HPDE6-E6E7 (cell line): ENCODE measurements at regions not wholly inside any gene's neighbourhood (a gene's known extent, or its start where the extent isn't known, plus 50 kb on each side); places are given as distances from the start of the nearest gene placed in this dataset.
"Not testable (repeated sequence)": the region's sequence is repeated elsewhere in the genome, so short reads cannot be mapped to it uniquely, and the experiment has no call there.

ENCODE experiments used
- DNase-seq: peaks from one replicate; pipeline ENCODE4 v3.0.0; 2011; ENCODE audit warnings: missing footprints; ENCODE audit errors: extremely low spot score

DNA sequence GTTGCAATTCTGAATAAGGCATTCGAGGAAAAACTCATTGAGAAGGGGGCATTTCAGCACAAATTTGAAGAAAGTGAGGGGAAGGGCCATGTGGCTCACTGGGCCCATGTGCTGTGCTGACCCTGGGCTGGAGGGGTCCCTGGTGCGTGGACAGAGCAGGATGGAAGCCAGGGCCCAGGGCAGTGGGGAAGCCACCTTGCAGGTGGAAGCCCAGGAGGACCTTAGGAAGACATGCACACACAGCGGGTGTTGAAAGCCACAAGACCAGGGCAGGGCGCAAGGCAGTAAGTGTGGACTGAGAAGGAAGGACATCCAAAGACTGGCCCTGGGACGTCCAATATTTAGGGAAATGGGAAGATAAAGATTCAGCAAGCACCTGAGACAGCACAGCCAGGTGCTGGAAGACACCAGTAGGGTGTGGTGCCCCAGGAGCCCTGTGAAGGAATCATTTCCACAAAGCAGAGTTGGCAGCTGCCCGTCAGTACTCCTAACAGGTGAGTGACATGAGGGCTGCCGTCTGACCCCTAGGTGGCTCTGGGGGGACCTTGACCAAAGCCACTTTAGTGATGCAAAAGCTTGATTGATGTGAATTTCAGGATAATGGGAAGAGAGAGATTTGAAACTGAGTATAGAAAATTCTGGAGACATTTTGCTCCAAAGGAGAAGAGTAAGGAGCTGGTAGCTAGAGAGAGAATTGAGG lies 254.4 kb upstream of the EXOC2 start:
- DNase-seq = no peak

DNA sequence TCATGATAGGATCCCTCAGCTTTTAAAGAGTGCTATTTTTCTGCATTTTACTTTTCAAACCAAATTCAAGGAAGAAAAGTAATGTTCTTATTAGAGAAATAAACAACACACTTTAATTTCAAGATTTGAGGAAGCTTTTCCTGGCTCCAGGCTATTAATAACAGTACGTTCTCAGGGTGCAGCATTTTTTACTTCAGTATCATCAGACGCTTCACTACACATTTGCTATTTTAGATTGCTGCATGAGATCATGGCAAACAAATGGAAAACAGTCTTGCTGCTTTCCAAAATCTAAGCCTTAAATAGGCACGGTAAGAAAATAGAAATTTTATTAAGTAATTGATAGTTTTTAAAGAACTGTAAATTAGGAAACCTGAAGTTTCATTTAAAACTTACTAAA lies 253.6 kb upstream of the EXOC2 start:
- no peak for DNase-seq

DNA sequence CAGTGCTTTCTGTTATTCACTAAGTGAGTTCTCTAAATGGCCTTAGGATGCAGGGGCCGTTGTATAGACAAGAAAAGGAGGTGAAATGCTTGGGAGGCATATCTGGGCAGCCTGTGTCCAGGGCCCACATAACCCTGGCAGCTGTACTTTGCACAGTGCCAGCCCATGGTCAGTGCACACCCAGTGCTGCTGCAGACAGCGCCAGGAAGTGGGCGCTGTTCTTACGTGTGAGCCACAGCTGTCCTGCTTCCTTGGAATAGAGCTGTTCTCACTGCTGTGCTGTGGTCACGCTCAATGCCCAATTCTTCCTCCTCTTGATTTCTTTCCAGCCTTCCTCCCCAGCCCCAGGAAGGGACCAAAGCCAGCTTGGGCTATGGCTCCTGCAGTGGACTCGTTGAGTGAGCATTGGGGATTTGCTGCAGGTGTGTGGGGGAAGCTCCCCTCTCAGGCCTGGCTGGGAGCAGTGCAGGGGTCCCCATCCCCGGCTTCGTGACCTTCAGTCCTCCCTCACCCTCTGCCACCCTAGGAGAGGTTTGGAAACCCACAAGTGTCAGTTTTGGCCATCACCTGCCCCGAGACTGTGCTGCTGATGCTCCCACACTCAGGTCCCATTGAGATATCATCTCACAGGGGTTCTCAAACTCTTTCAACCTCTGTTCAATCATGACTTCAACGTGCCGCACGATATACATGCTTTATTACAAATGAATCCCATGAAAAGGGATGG lies 246.8 kb upstream of the EXOC2 start:
- no peak for DNase-seq

DNA sequence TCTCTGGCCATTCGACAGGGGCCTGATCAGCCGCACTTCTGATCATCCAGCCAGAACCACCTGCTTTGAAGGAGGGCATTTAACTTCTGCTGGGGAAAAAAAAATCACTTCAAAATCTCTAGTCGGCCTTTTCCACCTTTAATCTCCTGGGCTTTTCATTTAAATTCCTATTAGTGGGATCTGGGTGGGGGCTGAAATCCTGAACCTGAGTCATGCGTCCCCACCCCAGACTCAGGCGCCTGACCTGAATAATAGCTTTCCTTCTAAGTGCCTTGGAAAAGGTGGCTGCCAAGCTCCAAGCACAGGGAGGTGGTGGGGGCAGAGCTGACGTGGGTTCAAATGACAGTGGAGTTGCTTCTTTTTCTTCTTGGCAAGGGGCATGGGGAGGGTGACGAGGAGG lies 246.0 kb upstream of the EXOC2 start:
- DNase-seq = no peak

DNA sequence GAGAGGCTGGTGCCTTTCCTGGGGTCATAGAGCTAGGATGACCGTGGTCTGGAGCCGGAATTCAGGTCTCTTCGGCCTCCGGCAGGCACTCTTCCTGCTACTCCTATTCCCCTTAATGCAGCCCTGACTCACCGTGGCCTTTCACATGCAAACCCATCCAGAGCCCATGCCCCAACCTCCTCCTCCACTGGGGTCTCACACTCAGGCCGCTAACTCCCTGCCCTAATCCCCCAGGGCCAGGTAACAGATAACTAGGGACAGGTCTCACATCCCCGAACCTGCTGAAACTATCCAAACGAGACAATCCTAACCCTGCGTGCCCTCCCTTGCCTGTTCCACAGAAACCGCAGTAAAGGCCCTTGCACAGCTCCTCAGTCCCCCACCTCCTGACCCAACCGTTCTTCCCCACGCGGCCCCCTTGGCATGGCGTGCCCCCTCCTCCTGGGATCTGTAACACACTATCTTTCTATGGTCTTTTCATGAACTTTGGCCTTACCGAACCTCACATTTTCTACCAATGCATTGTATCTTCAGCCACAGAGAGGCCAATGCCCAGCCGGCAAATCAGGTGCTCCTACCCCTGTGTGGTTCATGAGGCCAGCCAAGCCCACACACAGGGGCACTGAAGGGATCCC lies 245.4 kb upstream of the EXOC2 start:
- no peak for DNase-seq

DNA sequence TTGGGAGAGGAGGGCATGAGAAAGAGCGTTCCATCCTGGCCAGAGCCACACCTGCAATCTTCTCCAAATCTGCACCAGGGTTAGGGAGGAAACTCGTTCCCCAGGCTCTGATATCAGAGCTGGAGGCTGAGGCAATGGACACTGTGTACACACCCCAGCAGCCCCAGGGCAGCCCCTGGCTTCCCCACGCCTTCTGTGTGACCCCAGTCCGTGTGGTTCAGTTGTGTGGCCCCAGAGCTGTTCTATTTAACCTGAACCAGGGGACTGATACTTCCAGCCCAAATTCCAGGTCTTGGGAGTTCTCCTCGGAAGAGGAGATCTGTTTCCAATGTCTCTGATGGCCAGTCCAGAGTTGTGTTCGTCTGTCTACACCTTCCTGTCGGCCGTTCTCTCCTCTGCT lies 242.6 kb upstream of the EXOC2 start:
- DNase-seq = no peak

DNA sequence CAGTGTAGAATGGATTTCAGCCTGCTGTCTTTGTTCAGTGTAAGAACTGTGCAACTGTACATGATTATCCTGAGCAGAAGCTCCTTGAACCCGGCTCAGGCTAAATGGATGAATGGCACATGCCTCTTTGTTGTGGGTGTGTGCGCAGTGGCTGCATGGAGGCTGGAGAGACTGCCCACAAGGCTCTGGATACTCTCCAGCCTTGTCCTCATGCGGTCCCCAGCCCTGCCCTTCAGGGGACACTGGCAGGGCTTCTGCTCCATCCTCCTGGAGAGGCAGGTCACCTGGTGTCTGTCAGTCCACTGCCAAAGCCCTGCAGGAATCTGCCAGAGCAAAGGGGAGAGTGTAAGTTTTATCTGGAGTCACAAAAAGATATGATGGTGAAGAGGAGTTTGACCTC lies 241.7 kb upstream of the EXOC2 start:
- no peak for DNase-seq

DNA sequence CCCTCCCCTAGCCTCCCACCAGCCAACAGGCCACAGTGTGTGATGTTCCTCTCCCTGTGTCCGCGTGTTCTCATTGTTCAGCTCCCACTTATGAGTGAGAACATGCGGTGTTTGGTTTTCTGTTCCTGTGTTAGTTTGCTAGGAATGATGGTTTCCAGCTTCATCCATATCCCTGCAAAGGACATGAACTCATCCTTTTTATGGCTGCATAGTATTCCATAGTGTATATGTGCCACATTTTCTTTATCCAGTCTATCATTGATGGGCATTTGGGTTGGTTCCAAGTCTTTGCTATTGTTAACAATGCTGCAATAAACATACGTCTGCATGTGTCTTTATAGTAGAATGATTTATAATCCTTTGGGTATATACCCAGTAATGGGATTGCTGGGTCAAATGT lies 239.0 kb upstream of the EXOC2 start:
- not testable (repeated sequence) for DNase-seq

DNA sequence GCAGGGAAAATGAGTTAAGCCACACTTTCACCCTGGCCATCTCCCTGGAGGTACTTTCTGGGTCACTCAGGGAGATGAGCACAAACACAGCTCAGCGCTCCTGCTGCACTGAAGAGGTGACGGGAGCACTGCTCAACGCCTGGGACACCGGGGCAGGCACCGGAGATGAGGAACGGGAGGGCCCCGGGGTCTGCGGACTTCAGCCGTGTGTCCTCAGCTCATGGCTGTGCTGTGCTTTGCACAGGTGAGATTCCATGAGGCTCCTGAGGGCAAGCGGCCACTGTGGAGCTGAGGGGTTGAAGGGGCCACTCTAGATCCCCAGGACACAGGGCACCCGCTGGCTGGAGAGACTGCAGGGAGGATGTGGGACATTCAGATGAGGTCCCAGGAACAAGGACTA lies 234.2 kb upstream of the EXOC2 start:
- no peak for DNase-seq

DNA sequence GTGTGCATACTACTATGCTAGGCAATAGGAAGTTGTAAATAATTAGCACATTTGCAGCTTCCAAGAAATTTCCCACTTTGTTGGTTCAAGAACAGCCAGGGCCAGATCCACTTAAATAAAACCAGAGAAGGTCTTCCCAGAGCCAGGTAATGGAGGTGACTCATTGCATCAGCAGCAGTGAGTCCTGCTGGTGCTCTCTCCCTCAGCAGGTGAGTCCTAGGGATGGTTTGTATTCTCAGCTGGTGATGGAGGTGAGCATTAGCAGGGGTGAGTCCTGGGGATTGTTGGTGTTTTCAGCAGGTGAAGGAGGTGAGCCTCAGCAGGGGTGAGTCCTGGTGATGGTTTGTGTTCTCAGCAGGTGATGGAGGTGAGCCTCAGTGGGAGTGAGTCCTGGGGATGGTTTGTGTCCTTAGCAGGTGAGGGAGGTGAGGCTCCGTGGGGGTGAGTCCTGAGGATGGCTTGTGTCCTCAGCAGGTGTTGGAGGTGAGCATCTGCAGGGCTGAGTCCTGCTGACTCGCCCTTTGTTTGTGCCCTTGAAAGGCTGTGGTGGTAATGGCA lies 232.8 kb upstream of the EXOC2 start:
- DNase-seq = no peak

DNA sequence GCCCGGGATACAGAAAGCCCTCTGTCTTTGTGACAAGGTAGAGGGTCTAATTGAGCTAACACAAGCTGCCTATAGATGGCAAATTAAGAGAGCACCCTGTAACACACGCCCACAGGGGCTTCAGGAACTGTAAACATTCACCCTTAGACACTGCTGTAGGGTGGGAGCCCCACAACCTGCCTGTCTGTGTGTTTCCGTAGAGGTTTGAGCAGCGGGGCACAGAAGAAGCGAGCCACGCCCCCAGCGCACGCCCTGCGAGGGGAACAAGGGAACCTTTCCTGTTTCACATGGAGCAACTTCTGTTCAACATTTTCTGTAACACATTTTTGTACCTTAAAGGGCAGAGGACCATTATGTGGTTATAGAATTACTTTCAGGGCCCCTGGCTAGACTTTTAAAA lies 231.7 kb upstream of the EXOC2 start:
- DNase-seq = no peak

DNA sequence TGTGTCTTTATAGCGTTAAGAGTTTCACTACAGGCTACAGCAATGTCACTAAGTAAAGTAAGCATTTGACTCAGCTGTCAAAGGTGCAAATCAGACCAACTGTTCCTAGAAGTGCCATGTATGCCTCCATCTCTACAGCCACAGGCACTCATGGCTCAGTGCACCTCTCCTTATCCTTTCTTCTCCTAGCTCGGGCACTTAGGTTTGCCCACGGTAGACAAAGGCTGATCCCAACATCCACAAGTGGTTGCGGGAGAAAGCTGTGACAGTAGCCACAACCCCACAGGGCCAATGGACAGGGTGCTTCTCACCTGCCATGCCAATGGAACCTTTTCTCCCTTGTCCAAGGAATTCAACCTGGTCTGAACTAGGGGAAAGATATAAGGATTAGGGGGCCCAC lies 228.5 kb upstream of the EXOC2 start:
- DNase-seq = no peak

DNA sequence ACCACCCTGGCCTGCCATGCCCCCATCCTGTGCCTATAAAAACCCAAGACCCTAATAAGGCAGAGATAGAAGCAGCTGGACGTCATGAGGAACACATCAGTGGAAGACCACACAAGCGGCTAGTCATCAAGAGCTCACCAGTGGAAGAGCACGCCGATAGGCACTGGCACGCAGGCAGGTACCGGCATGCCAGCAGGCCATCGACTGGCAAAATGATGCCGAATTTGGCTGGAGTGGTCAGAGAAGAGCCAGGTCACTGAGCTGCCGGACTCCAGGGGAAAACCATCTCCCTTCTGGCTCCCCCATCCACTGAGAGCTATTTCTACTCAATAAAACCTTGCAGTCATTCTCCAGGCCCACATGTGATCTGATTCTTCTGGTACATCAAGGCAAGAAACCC lies 227.6 kb upstream of the EXOC2 start:
- no peak for DNase-seq

DNA sequence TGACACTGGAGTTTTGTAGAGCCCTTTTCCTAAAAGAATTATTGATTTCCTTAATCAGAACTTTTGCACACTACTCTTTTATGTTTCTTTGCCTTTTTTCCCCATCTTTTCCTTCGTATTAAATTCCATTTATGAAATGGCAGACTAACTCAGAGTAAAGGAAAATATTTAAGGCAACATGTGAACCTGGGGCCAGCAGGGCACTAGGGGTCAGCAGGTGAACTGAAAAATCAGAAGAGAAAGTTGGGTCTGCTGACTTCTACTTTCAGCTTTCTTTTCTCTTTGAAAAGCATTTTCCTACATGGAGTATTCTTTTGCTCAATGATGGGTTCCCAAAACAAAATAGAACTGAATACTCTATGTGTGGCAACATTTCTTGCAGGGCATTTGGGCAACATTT lies 226.6 kb upstream of the EXOC2 start:
- no peak for DNase-seq

DNA sequence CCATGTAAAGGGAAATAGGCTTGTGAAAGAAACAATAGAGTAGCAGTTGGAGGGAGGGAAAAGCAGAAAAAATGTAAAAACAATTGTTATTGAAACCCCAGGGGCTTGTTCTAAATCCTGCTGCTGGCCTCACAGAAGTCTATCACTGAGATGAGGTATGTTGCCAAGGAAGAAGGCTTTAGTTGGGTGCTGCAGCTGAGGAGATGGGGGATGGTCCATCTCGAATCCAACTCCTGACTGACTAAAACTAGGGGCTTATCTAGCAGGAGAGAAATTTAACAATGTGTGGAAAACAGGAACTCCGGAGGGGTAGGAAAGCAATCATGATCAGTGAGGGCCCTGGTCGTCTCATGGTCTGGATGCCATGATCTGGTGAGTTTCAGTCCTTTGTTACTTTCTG lies 225.0 kb upstream of the EXOC2 start:
- no peak for DNase-seq

DNA sequence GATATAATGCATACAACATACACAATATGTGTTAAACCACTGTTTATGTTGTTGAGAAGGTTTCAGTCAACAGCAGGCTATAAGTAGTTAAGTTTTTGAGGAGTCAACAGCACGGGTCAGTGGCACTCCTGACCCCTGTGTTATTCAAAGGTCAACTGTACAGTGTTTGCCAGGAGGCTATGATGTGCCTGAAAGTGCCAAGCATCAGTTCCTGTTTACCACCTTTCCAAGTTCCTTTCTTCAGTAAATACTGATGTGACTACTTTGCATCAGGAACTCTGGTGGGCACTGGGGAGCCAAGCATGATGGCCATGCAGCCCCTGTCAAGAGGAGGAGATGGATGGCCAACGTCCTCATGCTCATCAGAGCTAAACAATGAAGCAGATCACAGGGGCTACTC lies 224.4 kb upstream of the EXOC2 start:
- no peak for DNase-seq

DNA sequence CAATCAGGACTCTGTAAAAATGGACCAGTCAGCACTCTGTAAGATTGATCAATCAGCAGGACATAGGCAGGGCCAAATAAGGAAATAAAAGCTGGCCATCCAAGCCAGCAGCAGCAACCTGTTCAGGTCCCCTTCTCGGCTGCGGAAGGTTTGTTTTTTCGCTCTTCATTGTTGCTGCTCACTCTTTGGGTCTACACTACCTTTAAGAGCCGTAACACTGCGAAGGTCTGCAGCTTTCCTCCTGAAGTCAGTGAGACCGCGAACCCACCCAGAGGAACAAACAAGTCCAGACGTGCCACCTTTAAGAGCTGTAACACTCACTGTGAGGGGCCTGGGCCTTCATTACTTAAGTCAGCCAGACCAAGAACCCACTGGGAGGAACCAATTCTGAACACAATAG lies 223.2 kb upstream of the EXOC2 start:
- no peak for DNase-seq

DNA sequence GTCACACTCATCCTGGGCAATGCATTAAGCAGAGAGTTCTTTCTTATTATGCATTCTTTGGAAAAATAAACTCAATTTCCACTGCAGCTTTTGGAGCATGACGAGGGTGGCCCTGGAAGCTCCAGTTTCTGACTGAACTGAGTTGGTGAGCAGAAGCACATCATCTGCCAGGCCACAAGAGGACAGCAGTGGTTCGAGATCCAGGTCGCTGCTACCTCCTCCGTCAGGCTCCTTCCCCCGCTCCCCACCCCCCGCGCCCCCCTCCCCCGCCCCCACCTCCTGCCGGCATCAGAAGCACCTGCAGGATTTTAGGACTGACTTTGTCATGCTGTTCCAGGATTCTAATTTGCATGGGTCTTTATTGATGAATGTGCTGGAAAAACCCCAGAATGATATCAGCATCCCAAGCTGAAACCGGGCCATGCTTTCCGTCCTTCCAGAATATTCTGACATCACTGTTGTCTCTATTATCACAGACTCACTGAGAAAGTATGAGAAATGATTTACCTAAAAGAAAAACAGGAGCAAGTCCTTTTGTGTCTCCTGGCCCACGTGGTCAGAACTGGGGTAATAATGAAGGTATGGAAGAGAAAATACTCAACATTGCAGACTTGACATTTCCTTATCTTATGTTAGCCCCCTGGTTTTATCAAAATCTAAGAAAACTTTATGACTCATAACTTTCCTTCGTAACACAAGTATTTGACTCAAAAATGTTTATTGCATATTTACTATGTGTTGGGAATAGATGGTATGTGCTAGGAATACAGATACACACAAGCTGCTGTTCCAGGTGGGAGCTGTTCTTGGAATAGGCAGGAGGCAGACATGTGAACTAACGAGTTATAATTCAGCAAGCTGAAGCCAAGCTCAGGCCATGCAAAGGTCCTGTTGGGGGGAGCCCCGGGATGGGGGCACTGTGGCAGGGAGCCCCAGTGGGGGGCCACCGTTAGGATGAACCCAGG lies 220.2 kb upstream of the EXOC2 start:
- peak; percentile 46 for DNase-seq

DNA sequence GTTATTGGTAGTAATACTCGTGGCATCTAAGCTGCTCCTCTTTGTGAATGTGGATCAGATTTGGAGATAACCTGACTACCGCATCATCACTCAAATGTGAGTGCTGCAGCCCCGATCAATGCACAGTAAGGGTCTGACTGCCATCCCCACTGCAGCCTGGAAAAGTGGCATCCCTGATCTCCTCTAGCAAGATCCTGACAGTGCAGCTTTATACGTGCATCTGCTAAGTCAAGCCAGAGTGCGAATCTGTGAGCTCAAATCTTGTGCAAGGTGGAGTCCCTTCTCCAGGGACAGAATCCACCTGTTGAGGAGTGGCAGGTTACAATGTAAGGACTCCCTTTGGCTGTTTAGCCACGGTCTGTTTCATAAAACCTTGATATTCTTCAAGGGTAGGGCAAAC lies 215.0 kb upstream of the EXOC2 start:
- DNase-seq = no peak

DNA sequence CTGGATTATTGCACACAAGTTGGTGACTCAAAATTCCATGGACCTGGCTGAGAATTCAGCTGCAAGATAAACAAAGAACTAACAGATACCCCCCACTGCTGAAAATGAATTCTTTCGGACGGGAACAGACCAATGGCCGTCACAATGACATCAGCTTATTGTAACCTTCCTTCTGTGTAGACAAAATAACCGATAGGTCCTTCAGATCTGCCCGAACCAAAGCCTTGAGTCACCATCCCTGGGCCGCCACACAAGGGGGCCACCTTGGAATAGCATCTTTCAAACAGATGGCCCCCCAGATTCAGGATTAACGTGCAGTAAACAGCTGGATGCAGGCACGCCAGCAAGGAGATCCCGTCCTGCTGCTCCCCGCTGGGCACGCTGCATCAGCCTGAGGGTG lies 214.0 kb upstream of the EXOC2 start:
- no peak for DNase-seq

DNA sequence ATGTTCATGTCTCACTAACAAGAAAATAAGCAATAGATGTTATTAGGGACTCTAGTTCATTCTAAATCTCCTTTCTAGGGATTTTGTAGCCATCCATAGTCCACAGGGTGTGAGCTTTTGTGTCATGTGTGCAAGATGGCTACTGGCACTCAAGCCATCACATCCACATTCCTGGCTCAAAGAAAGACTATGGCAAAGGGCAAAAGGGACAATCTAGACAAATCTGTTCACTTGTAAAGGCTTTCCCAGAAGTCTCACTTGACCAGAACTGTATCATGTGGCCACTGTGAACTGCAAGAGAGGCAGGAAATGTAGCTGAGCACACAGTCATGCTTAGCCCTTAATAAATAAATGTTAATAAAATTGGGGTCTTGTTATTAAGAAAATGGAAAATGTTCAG lies 212.6 kb upstream of the EXOC2 start:
- DNase-seq = no peak

DNA sequence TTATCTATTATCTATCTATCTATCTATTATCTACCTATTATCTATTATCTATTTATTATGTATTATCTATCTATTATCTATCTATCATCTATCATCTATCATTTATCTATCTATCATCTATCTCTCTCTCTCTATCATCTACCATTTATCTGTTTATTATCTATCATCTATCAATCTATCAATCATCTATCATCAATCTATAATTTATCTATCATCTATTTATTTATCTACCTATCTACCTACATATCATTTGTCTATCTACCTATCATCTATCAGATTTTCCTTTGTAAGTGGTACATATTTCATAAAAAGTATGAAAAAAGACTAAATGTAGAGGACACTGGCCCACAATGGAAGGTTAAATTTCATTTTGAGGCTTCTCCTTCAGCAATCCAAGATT lies 212.1 kb upstream of the EXOC2 start:
- DNase-seq = no peak
